CD14-positive monocyte (primary cell): ENCODE measurements at regions not wholly inside any gene's neighbourhood (a gene's known extent, or its start where the extent isn't known, plus 50 kb on each side); places are given as distances from the start of the nearest gene placed in this dataset.
"Not testable (repeated sequence)": the region's sequence is repeated elsewhere in the genome, so short reads cannot be mapped to it uniquely, and the experiment has no call there.

Experiments used
- DNase-seq, 3 donors: peaks; one replicate each; pipeline ENCODE4 v3.0.0-alpha.2; 2011 to 2022
- H2AFZ ChIP-seq: 2 replicates; pipeline ENCODE4 v1.6.0; 2012; ENCODE audit warnings: mild to moderate bottlenecking, low read depth, low read length, inconsistent platforms; ENCODE audit not compliant: insufficient read depth, poor library complexity, severe bottlenecking
- H3K27ac ChIP-seq, 2 donors: 1 replicate in 1 of 2; 2 replicates in 1 of 2; pipeline ENCODE4 v1.5.1; 2012 to 2013; ENCODE audit warnings: low read length in 2 of 2, control low read depth in 1 of 2, inconsistent platforms in 1 of 2, low read depth in 1 of 2, mild to moderate bottlenecking in 1 of 2
- H3K27me3 ChIP-seq, 2 donors: one replicate each; pipeline versions ENCODE4 v1.6.0 to v1.6.1; 2011 to 2013; ENCODE audit warnings: low read length in 2 of 2; ENCODE audit not compliant: control insufficient read depth in 2 of 2, insufficient read depth in 2 of 2
- H3K36me3 ChIP-seq, 2 donors: replicated peaks in 1 of 2; 1 replicate in 1 of 2; 2 replicates in 1 of 2; pipeline versions ENCODE4 v1.5.1 to v1.6.1; 2012 to 2013; ENCODE audit warnings: low read length in 2 of 2, control low read depth in 1 of 2, inconsistent platforms in 1 of 2, mild to moderate bottlenecking in 1 of 2; ENCODE audit not compliant: insufficient read depth in 2 of 2, control insufficient read depth in 1 of 2
- H3K4me1 ChIP-seq, 2 donors: 1 replicate in 1 of 2; 2 replicates in 1 of 2; pipeline versions ENCODE4 v1.5.1 to v1.6.1; 2012 to 2013; ENCODE audit warnings: low read length in 2 of 2, control low read depth in 1 of 2, inconsistent platforms in 1 of 2, mild to moderate bottlenecking in 1 of 2, moderate library complexity in 1 of 2; ENCODE audit not compliant: insufficient read depth in 2 of 2, control insufficient read depth in 1 of 2
- H3K4me2 ChIP-seq: replicated peaks from 2 replicates; pipeline ENCODE3; 2012; ENCODE audit warnings: low read length, moderate library complexity, mild to moderate bottlenecking; ENCODE audit not compliant: poor library complexity, severe bottlenecking; ENCODE audit errors: extremely low read depth
- H3K4me3 ChIP-seq, 3 experiments: fragments of 200-600 bp in 1 of 3; sonication (generic) in 1 of 3; replicated peaks in 1 of 3; 1 replicate in 2 of 3; 2 replicates in 1 of 3; pipeline ENCODE4 v1.5.1; 2011 to 2013; ENCODE audit warnings: low read length in 3 of 3, mild to moderate bottlenecking in 3 of 3, control low read depth in 2 of 3, low read depth in 2 of 3, inconsistent platforms in 1 of 3, moderate library complexity in 1 of 3
- H3K79me2 ChIP-seq: 2 replicates; pipeline ENCODE4 v1.6.0; 2012; ENCODE audit warnings: mild to moderate bottlenecking, control low read depth, inconsistent platforms, low read length, moderate library complexity; ENCODE audit not compliant: insufficient read depth
- H3K9ac ChIP-seq: 2 replicates; pipeline ENCODE4 v1.6.0; 2017; ENCODE audit warnings: low read length, mild to moderate bottlenecking; ENCODE audit not compliant: insufficient read depth, poor library complexity, severe bottlenecking
- H3K9me3 ChIP-seq, 2 donors: replicated peaks in 1 of 2; 1 replicate in 1 of 2; 2 replicates in 1 of 2; pipeline versions ENCODE4 v1.5.1 to v1.6.1; 2012 to 2013; ENCODE audit warnings: low read length in 2 of 2, control low read depth in 1 of 2; ENCODE audit not compliant: control insufficient read depth in 1 of 2, insufficient read depth in 1 of 2
- H4K20me1 ChIP-seq: 2 replicates; pipeline ENCODE4 v1.6.0; 2012; ENCODE audit warnings: mild to moderate bottlenecking, low read length, control low read depth, moderate library complexity; ENCODE audit not compliant: insufficient read depth
- H3K27ac Mint-ChIP-seq, 7 donors: one replicate each; pipeline ENCODE4 v1.8.0; 2020; ENCODE audit warnings: mild to moderate bottlenecking in 7 of 7, mixed read lengths in 7 of 7, moderate library complexity in 6 of 7, inconsistent platforms in 2 of 7
- H3K27me3 Mint-ChIP-seq, 3 donors: one replicate each; pipeline ENCODE4 v1.8.0; 2021 to 2022; ENCODE audit warnings: low read depth in 3 of 3, mild to moderate bottlenecking in 3 of 3, mixed read lengths in 3 of 3, moderate library complexity in 3 of 3, inconsistent platforms in 1 of 3
- H3K36me3 Mint-ChIP-seq, 2 donors: one replicate each; pipeline ENCODE4 v1.8.0; 2020; ENCODE audit warnings: mixed read lengths in 2 of 2, inconsistent platforms in 1 of 2, mild to moderate bottlenecking in 1 of 2
- H3K4me1 Mint-ChIP-seq: one replicate; pipeline ENCODE4 v1.8.0; 2020; ENCODE audit warnings: mild to moderate bottlenecking, mixed read lengths
- H3K4me3 Mint-ChIP-seq, 2 donors: one replicate each; pipeline ENCODE4 v1.8.0; 2020; ENCODE audit warnings: mild to moderate bottlenecking in 2 of 2, mixed read lengths in 2 of 2, moderate library complexity in 1 of 2
- H3K9me3 Mint-ChIP-seq, 7 donors: one replicate each; pipeline ENCODE4 v1.8.0; 2020 to 2022; ENCODE audit warnings: mixed read lengths in 7 of 7, mild to moderate bottlenecking in 6 of 7, moderate library complexity in 6 of 7, inconsistent platforms in 2 of 7
- WGBS: methylation state at CpG from one replicate; pipeline ENCODE4 v1.1.5; 2013; ENCODE audit warnings: missing lambda C conversion rate; ENCODE audit not compliant: insufficient coverage; 5-methylcytosine and 5-hydroxymethylcytosine counted together
- intact Hi-C, 2 donors: fragments of 100-400 bp; cut with micrococcal nuclease; formaldehyde crosslinking; loops; one replicate each; pipeline versions ENCODE4 v1.15.0 to v1.15.1; 2023
- TF ChIP-seq, protein P1 (sequence below): fragments of 200-600 bp; IDR thresholded peaks from one replicate; pipeline ENCODE4 v1.8.0; 2022; ENCODE audit warnings: antibody characterized with exemption, mild to moderate bottlenecking

DNA sequence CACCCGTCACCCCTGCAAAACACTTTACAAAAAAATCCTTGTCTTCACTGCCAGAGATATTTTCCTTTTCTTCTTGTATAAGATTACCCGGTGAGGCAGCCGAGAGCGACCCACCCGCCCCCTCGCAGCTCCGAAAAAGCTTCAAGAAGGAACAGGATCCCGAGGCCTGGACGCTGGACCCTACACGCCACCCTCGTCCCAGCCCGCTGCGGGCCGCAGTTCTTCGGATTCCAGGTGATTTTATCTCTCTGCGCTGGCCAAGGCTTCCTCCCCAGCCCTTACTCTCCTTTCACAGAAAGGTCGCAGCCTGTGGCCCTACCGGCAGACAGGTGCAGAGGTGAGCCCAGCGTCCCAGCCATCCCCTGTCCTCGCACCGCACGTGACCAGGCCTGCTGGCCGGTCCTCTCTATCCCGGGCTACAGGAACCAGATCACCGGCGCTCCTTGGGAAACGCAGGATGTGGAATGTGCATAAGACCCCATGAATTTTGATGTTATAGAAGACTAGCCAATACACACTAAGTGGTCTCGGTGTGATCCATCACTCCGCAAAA is 2993.5 kb upstream of the TEKT4 start:
- H3K4me3 ChIP-seq, H2AFZ ChIP-seq, H3K27me3 ChIP-seq, H3K9ac ChIP-seq, H3K4me1 ChIP-seq, H3K9me3 ChIP-seq, H3K36me3 ChIP-seq, H3K79me2 ChIP-seq, H3K4me2 ChIP-seq, H3K27me3 Mint-ChIP-seq, H3K27ac ChIP-seq, H3K36me3 Mint-ChIP-seq, intact Hi-C loops, H4K20me1 ChIP-seq, H3K27ac Mint-ChIP-seq, H3K4me1 Mint-ChIP-seq, H3K9me3 Mint-ChIP-seq, H3K4me3 Mint-ChIP-seq, DNase-seq: not testable (repeated sequence)
- 94% methylated on average over 14 of the region's 29 CpGs for WGBS

DNA sequence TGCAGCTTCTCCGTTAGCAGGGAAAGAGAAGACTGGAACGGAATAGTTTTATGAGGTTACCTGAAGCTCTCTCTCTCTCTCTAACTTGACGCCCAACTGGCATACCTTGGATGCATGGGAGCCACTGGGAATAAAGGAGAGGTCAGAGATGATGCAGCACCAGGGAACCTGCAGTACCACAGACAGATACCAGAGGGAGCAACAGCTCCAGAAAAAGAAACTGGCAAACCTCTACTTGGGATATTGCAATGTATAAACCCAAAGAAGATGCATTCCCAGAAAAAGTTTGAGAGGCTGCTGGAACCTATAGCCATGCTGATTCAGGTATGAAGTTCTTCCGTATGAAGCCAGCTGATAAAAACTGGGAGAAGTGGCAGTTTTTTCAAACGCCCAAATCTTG is 2976.1 kb upstream of the TEKT4 start:
- H3K4me1 ChIP-seq, H3K9ac ChIP-seq, H3K79me2 ChIP-seq, intact Hi-C loops, H4K20me1 ChIP-seq, H3K27ac Mint-ChIP-seq, H3K36me3 Mint-ChIP-seq, H3K4me3 Mint-ChIP-seq, H3K9me3 Mint-ChIP-seq, H3K9me3 ChIP-seq, H3K27ac ChIP-seq, H3K27me3 ChIP-seq, H3K4me2 ChIP-seq, H3K4me3 ChIP-seq, H2AFZ ChIP-seq, H3K36me3 ChIP-seq, DNase-seq, H3K27me3 Mint-ChIP-seq, H3K4me1 Mint-ChIP-seq: not testable (repeated sequence)
- TF ChIP-seq, protein P1, sequence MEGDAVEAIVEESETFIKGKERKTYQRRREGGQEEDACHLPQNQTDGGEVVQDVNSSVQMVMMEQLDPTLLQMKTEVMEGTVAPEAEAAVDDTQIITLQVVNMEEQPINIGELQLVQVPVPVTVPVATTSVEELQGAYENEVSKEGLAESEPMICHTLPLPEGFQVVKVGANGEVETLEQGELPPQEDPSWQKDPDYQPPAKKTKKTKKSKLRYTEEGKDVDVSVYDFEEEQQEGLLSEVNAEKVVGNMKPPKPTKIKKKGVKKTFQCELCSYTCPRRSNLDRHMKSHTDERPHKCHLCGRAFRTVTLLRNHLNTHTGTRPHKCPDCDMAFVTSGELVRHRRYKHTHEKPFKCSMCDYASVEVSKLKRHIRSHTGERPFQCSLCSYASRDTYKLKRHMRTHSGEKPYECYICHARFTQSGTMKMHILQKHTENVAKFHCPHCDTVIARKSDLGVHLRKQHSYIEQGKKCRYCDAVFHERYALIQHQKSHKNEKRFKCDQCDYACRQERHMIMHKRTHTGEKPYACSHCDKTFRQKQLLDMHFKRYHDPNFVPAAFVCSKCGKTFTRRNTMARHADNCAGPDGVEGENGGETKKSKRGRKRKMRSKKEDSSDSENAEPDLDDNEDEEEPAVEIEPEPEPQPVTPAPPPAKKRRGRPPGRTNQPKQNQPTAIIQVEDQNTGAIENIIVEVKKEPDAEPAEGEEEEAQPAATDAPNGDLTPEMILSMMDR, result peak; percentile 17
- 0% methylated on average over 1 of the region's 5 CpGs for WGBS

- H3K4me3 Mint-ChIP-seq, H3K27ac ChIP-seq, H3K79me2 ChIP-seq, H3K36me3 ChIP-seq, H3K4me3 ChIP-seq, H3K4me1 Mint-ChIP-seq, H2AFZ ChIP-seq, intact Hi-C loops, H3K9ac ChIP-seq, H3K9me3 ChIP-seq, H3K27ac Mint-ChIP-seq, H3K36me3 Mint-ChIP-seq, H3K4me1 ChIP-seq, DNase-seq, H3K27me3 ChIP-seq, H4K20me1 ChIP-seq, H3K27me3 Mint-ChIP-seq, H3K4me2 ChIP-seq: not testable (repeated sequence)
- WGBS, result no CpG with 5 or more reads among the region's 1 CpG
- H3K9me3 Mint-ChIP-seq, result peaks cover 0 to 16% (median 6%) of the 10 kb centered on the region in 7 donors
Observed at GRCh38 chr2:91917602-91918001, 2953.6 kb upstream of the TEKT4 start.
